GM21825 (cell line): ENCODE measurements at regions not wholly inside any gene's neighbourhood (a gene's known extent, or its start where the extent isn't known, plus 50 kb on each side); places are given as distances from the start of the nearest gene placed in this dataset.

Source experiments
- ATAC-seq: cut with Tn5 transposase; IDR thresholded peaks from one replicate; pipeline ENCODE4 v1.9.1; 2021; ENCODE audit warnings: mild to moderate bottlenecking, moderate library complexity; ENCODE audit not compliant: unreplicated experiment

- no peak for ATAC-seq
Measured at GRCh38 chr5:124839371-124839998, 93.0 kb upstream of the ZNF608 start.

- ATAC-seq: no peak
Measured at GRCh38 chr5:124841829-124842712, 95.6 kb upstream of the ZNF608 start.

GRCh38 chr5:124842725-124843595 is 96.5 kb upstream of the ZNF608 start:
- no peak for ATAC-seq

DNA sequence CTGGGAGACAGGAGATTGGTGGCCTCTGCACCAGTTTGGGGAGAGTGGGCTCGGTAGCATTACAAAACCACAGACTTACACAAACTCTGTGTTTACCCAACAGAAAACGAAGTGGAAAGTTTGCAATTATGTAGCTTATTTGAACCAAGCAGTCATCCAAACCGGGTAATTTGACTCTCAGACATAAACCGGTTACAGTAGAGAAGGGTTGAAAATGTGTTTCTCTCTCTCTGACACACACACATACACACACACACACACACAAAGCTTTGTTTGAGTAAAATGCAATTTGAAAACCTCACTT is 97.1 kb upstream of the ZNF608 start:
- ATAC-seq: no peak

- no peak for ATAC-seq
Measured at GRCh38 chr5:124844371-124844920, 98.0 kb upstream of the ZNF608 start.

GRCh38 chr5:124847907-124848306 is 101.5 kb upstream of the ZNF608 start:
- no peak for ATAC-seq

- ATAC-seq: no peak
Measured at GRCh38 chr5:124849774-124850173, 103.3 kb upstream of the ZNF608 start.

DNA sequence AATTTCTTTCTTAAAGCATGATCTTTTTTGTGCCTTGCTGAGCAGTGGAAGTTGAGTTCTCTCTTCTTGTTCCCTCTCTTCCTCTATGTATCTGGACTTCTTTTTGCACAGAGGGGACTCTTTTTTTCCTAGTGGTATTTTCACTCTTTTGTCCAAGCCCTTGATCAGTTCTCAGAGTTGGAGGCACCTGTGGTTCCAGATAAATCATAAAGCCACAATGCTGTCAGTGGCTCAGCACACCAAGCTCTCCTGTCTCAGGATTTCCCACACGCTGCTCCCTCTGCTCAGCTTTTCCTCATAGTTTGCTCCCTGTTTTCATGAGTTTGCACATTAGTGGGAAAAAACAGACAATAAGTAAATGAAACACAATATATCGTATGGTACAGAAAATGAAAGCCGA is 110.3 kb upstream of the ZNF608 start:
- no peak for ATAC-seq

DNA sequence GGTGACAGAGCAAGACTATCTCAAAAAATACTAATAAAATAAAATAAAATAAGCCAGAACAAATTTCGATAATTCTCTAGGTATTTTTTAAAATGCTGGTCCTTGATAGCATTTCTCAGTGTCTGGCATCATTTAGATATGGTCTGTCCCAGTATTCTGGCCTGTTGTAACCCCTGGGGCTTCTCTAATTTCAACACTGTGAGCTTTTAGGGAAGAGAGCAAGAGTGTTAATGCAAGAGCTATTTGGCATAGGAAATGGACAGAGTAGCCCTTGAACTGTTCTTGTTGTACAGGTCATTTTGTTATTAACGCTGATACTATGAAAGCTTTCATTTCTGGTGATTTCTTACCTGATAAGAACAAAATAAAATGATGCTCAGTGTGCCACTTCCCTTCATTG is 112.2 kb upstream of the ZNF608 start:
- no peak for ATAC-seq

DNA sequence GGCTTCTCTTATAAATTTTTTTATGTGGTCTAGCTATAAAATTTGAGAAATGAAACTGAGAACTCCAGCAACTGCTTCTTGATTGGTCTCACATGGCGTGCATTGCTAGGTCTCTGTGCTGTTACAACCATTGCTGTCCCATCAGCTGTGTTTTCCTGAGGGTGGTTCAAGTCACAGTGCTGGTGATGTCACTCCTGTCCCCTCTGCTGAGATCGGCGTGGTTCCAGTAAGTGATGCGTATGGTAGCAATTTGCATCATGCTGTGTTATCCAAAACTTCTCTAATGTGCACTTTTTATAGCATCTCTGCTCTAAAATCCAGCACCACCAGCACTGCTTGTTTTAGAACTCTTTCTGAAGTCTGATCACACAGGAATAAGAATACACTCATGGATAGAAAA is 112.6 kb upstream of the ZNF608 start:
- ATAC-seq: no peak

DNA sequence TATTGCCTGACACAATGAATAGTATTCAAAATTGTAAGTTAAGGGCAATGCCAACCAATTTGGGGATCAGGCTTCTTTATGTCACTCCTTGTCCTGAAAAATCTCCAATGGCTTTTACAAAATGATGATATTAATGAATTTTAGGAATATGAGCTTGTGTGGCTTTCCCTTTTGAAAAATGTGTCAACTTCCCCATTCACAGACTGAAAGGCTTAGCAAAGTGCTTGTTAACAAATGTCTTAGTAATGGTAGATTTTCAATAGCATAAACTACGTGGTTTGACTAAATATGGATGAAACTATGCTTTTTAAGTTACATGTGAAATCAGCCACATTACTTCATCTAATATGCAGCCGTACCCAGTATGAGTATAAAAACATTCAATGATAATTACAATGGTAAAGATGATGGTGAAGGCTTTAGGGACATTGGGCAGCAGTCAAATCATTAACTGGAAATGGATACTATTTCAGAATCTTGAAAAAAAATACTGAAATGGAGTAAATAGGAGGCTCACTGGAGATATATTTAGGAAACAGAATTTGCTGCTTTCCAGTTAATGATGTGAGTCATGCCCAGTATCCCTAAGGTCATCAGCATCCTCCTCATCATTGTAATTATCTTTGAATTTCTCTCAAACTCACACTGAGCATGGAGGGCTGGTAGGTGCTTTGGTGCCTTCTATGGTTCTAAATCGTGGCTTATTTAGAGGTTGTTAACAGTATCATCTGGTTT is 113.3 kb upstream of the ZNF608 start:
- ATAC-seq: no peak

DNA sequence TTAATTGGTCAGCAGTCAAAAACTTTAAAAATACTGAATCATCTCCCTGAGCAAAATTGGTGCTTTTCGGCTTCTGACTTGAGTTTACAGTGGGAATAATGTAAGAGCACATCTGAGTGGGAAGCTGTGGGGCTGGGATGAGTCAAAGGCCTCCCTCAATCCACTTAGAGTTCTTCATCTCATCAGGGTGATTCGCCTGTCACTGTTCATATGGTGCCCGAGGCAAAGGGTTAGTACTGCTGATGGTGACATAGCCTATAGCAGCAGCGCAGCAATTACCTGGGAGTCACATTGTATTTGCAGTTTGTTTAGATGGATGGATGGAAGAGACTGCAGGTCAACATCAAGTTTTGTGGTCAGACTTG is 113.8 kb upstream of the ZNF608 start:
- no peak for ATAC-seq

GRCh38 chr5:124865066-124865465 is 118.6 kb upstream of the ZNF608 start:
- no peak for ATAC-seq

GRCh38 chr5:124865603-124866354 is 119.3 kb upstream of the ZNF608 start:
- no peak for ATAC-seq

GRCh38 chr5:124866355-124867136 is 120.1 kb upstream of the ZNF608 start:
- ATAC-seq: no peak

DNA sequence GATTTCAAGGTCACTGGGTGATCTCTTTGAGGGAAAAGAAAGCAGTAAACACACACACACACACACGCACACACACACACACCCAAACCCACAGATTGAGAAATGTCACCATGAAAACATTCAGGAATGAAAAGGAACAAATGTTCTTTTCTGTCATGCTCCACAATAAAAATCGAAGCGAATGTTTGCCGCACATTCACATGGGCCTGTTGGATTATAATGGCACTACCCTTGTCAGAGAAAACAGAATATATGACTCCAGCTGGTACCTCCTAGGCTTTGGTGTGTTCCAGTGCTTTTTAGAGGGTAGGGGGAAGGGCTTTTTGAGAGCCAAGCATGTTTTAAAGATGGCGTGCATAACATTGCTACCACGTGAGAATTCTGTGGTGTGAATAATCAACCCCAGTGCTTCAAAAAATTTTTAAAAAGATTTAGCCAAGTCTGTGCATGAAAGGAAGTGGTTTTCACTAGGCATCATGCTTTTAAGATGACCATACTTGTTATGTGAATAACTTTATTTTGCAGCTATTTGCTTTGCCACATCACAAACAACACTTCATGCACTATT is 120.8 kb upstream of the ZNF608 start:
- no peak for ATAC-seq

DNA sequence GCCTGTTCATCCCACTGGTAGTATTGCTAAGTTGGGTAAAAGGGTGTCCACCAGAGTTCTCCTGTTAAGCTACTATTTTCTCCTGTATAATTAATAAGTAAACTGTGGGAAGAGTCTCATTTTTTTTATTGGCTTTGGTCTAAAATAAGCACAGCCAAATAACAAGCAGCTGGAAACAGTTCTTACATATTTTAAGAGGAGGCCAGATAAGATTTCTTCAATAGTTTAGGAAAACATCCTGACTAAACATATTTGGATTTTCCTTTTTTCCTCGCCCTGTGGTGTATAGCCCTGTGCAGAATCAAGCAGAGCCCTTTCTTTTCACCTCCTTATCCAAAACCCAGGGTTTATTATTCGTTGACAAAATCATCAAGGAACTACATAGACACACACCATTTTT is 122.2 kb upstream of the ZNF608 start:
- ATAC-seq: no peak

DNA sequence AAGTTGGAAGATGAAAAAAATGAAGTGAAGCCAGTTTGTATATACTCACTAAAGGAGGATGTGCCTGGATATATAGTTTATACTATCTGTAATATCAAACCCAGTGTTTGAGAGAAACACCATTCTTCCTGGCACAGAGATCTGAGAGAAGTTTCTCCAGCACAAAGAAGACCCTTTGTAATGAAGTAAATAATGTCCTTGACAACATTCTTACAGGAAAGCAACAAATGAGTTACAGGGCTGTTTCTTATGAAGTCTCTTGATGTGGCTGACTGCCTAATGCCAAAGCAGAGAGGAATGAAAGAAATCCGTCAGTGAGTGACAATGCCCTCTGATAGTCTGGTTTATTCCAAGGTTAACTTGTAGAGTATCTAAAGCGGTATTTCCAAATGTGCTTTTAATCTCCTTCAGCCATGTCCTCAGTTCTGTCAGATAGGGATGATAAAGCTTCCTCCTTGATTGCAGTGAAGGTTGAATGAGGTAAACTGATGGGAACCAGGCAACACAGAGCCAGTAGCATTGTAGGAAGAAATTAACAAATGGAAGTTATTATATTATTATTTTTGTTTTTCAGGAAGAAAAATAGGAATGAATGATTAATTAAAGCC is 123.1 kb upstream of the ZNF608 start:
- ATAC-seq: no peak

DNA sequence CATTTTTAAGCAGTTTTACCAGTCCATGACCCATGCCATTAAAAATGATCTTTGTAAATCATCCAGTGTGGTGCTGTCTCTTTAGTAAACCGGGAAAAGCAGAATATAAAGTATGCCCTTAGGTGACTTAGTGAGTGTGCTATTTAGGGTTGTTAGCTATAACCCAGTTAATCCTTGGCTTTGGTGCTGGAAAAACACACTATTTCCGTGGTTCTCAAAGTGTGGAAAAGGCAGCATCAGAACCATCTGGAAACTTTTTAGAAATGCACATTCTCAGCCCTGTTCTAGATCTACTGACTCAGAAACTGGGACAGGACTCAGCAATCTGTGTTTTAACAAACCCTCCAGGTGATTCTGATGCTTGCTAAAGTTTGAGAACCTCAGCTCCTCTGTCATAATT is 123.6 kb upstream of the ZNF608 start:
- no peak for ATAC-seq
